K562 (cell line): ENCODE measurements at regions not wholly inside any gene's neighbourhood (a gene's known extent, or its start where the extent isn't known, plus 50 kb on each side); places are given as distances from the start of the nearest gene placed in this dataset.

ENCODE experiments used
- ELF1 ChIP-seq: fragments of 200-800 bp; sonication (Bioruptor generic); IDR thresholded peaks from 2 replicates; pipeline ENCODE4 v1.6.1; 2016; ENCODE audit warnings: missing genetic modification characterization, missing compliant biosample characterization
- FOS ChIP-seq: IDR thresholded peaks from 3 replicates; pipeline ENCODE4 v1.6.1; 2011; ENCODE audit not compliant: insufficient read length; ENCODE audit errors: extremely low read depth
- KLF13 ChIP-seq: fragments of 450-650 bp; IDR thresholded peaks from 2 replicates; pipeline ENCODE4 v1.6.1; 2016; ENCODE audit warnings: missing genetic modification characterization, low read depth, mild to moderate bottlenecking, missing compliant biosample characterization, moderate library complexity, borderline replicate concordance
- MAFK ChIP-seq: IDR thresholded peaks from 2 replicates; pipeline ENCODE4 v1.6.1; 2011; ENCODE audit warnings: low read length, improper control_type of control experiment
- MEIS2 ChIP-seq: fragments of 450-650 bp; IDR thresholded peaks from 2 replicates; pipeline ENCODE4 v1.6.1; 2014; ENCODE audit warnings: mild to moderate bottlenecking; ENCODE audit not compliant: partially characterized antibody
- RBM25 ChIP-seq: fragments of 200-400 bp; formaldehyde crosslinking; IDR thresholded peaks from 2 replicates; pipeline ENCODE4 v1.6.1; 2018; ENCODE audit warnings: low read length, low read depth, moderate library complexity; ENCODE audit not compliant: severe bottlenecking
- ZMIZ1 ChIP-seq, 2 experiments: fragments of 150-350 bp in 1 of 2; IDR thresholded peaks; 2 replicates each; pipeline ENCODE4 v1.6.1; 2012 to 2016; ENCODE audit warnings: low read depth in 2 of 2, low read length in 2 of 2, mild to moderate bottlenecking in 1 of 2, moderate library complexity in 1 of 2
- ZNF384 ChIP-seq: IDR thresholded peaks from 2 replicates; pipeline ENCODE4 v1.6.1; 2012; ENCODE audit warnings: low read depth, low read length, improper control_type of control experiment
- TF ChIP-seq, protein P1 (sequence below), 3 experiments: IDR thresholded peaks in 2 of 3; conservative IDR thresholded peaks in 1 of 3; 2 replicates each; pipeline ENCODE4 v1.5.1; 2011 to 2012; ENCODE audit warnings: low read length in 3 of 3, mild to moderate bottlenecking in 3 of 3, control low read depth in 2 of 3, improper control_type of control experiment in 1 of 3, inconsistent platforms in 1 of 3, low read depth in 1 of 3, mixed read lengths in 1 of 3, moderate library complexity in 1 of 3; ENCODE audit not compliant: insufficient read depth in 2 of 3

DNA sequence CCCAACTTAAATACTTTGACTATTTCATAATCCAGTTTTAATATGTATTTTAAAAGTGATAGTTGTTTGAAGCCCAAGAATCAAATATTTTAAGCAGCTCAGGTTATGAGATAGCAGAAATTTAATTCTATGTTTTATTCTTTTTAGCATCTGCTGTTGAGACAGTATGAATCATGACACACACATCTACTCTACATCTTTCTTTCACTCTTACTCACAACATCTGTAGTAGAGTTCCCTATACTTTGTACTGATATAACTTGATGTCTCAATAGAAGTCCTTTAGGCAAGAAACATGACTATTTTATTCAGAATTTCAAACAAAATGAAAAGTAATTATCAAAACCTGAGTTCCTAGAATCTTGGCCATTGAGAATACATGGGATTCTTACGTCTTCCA is 187.9 kb upstream of the GNPDA2 start:
- no peak for TF ChIP-seq ZNF384
- TF ChIP-seq MEIS2, result no peak
- TF ChIP-seq FOS, result no peak
- TF ChIP-seq MAFK, result no peak
- TF ChIP-seq ZMIZ1 (IDR thresholded peaks at IDR 0.05; ENCODE audit: low read depth in 2 of 2, low read length in 2 of 2), result no peak
- TF ChIP-seq, protein P1, sequence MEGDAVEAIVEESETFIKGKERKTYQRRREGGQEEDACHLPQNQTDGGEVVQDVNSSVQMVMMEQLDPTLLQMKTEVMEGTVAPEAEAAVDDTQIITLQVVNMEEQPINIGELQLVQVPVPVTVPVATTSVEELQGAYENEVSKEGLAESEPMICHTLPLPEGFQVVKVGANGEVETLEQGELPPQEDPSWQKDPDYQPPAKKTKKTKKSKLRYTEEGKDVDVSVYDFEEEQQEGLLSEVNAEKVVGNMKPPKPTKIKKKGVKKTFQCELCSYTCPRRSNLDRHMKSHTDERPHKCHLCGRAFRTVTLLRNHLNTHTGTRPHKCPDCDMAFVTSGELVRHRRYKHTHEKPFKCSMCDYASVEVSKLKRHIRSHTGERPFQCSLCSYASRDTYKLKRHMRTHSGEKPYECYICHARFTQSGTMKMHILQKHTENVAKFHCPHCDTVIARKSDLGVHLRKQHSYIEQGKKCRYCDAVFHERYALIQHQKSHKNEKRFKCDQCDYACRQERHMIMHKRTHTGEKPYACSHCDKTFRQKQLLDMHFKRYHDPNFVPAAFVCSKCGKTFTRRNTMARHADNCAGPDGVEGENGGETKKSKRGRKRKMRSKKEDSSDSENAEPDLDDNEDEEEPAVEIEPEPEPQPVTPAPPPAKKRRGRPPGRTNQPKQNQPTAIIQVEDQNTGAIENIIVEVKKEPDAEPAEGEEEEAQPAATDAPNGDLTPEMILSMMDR (IDR thresholded peaks at IDR 0.05 in 2 of 3, conservative IDR thresholded peaks at IDR 0.05 in 1 of 3; ENCODE audit: insufficient read depth in 2 of 3, low read depth in 1 of 3, low read length in 3 of 3), result no peak
- TF ChIP-seq RBM25, result no peak
- no peak for TF ChIP-seq KLF13 (tag)
- TF ChIP-seq ELF1 (tag), result no peak
